ENCODE measurements at regions not wholly inside any gene's neighbourhood (a gene's known extent, or its start where the extent isn't known, plus 50 kb on each side); places are given as distances from the start of the nearest gene placed in this dataset.

- TF ChIP-seq EZH2phosphoT487 (IDR thresholded peaks at IDR 0.05; ENCODE audit: insufficient read depth, low read depth) (no peak), EZH2 (IDR thresholded peaks at IDR 0.05; ENCODE audit: insufficient read depth, poor library complexity, severe bottlenecking) (no peak)
Measured at GRCh38 chr2:58866946-58867345, 625.8 kb upstream of the FANCL start.

All from GM23248 (cell line).